GM23248 (cell line): ENCODE measurements at regions not wholly inside any gene's neighbourhood (a gene's known extent, or its start where the extent isn't known, plus 50 kb on each side); places are given as distances from the start of the nearest gene placed in this dataset.

Source experiments
- EZH2 ChIP-seq: fragments of 200-600 bp; sonication (generic); IDR thresholded peaks from 2 replicates; pipeline ENCODE4 v1.6.1; 2018; ENCODE audit warnings: antibody characterized with exemption, mild to moderate bottlenecking; ENCODE audit not compliant: insufficient read depth, poor library complexity, severe bottlenecking
- EZH2phosphoT487 ChIP-seq: fragments of 200-600 bp; sonication (generic); IDR thresholded peaks from 2 replicates; pipeline ENCODE4 v1.6.1; 2018; ENCODE audit warnings: antibody characterized with exemption, moderate library complexity, mild to moderate bottlenecking, low read depth; ENCODE audit not compliant: insufficient read depth

DNA sequence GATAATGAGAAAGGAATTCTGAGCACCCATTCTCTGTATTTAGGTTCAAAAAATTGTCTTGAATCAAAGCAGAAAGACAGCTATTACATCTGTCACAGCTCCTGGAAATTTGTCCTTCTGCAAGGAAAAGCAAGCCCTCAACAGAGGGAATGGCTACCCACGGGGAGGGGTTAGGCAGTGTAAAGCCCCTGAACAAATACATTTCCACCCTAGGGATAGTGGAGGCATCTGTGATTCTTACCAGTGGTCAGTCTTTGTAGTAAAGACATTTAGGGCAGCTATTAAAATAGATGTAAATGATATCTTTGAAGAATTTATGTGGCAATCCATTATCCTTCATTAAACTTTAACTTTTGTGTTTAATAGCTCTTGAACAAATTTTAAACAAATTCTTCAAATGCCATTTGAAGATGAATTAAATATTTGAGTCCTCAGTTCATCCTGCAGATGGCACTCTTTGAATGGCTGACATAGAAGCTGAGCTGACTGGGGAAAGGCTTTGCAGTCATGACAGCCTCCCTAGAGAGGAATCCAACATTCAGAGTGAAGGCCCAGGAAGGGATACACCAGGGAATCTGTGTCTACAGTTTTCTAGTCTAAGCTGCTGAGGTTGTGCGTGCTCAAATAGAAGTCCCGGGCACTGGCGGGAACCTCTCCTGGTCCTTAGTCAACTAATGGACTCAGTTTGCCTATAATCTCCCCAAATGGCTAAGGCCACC, 359.7 kb upstream of the ROPN1 start:
- TF ChIP-seq EZH2 (no peak), EZH2phosphoT487 (no peak)
